ENCODE measurements at regions not wholly inside any gene's neighbourhood (a gene's known extent, or its start where the extent isn't known, plus 50 kb on each side); places are given as distances from the start of the nearest gene placed in this dataset.

DNA sequence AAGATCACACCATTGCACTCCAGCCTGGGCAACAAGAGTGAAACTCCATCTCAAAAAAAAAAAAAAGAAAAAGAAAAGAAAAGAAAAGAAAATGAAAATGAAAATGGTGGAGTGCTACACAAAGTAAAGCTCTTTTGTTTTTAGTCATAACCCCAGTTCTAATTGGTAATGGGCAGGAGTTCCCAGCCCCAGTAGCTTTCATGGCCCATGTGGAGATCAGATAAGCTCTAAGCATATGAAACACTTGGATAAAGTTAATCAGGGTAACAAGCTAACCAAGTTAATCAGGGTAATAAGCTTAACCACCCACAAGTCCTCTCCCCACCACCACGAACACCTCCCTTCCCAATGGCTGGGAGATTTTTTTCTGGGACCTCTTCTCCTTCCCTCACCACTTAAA lies 240.8 kb downstream of the BCL11A start:
- no peak for DNase-seq (ENCODE audit: low read depth)
- no peak for TF ChIP-seq CTCF (IDR thresholded peaks at IDR 0.05; ENCODE audit: insufficient read depth, low read length)
- no peak overlapping the region for H3K4me3 ChIP-seq (ENCODE audit: low read depth, low read length)

DNA sequence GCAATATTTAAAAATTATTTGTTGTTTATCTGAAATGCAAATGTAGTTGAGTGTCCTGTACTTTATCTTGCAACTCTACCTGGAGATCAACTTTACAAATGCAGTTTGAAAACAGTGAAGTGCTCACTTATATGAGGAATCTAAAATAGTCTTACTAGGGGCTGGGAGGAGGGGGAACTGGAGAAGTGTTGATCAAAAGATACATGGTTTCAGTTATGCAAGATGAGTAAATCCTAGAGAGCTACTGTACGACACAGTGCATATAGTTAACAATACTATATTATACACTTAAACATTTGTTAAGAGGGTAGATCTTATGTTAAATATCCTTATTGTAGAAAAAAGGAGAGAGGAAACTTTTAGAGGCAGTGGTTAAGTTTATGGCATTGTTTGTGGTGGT lies 241.9 kb downstream of the BCL11A start:
- TF ChIP-seq CTCF (IDR thresholded peaks at IDR 0.05; ENCODE audit: insufficient read depth, low read length) = no peak
- no peak for DNase-seq (ENCODE audit: low read depth)
- no peak overlapping the region for H3K4me3 ChIP-seq (ENCODE audit: low read depth, low read length)

DNA sequence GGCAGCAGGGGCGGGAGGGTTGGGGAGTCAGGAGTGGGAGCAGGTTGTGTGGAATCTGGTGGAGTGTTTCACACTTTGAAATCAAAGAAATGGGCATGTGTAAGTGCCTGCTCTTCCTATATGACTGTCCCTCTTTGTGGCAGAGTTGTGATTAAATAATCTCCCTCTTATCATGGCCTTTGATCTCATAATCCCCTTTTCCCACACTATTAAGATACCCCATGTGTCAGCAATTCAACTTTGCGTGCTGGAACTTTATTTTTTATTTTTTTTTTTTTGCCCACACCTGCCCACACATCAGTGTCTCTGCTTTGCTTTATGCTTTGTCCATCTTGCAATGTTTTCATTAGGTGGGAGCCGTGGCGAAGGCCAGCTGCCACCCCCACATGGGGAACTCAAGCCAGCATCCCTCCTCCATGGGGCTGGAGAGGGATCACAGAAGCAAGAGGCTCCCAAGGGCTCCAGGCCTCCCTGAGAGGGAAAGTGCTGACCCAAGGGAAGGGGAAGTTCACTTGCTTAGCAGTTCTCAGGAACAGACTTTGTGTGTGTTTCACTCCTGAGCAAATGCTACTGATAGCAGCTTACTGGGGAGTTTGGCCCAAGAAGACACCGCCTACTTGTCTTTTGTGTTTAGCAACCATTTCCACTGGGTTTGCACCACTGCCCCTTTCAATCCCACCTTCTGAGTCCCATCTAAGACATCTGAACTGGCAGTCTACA lies 243.4 kb downstream of the BCL11A start:
- no peak overlapping the region for H3K4me3 ChIP-seq (ENCODE audit: low read depth, low read length)
- no peak for TF ChIP-seq CTCF (IDR thresholded peaks at IDR 0.05; ENCODE audit: insufficient read depth, low read length)
- no peak for DNase-seq (ENCODE audit: low read depth)

- H3K4me3 ChIP-seq (ENCODE audit: low read depth, low read length) = no peak overlapping the region
- DNase-seq (ENCODE audit: low read depth) = no peak
Measured at GRCh38 chr2:60309336-60309735, 244.1 kb downstream of the BCL11A start.

DNA sequence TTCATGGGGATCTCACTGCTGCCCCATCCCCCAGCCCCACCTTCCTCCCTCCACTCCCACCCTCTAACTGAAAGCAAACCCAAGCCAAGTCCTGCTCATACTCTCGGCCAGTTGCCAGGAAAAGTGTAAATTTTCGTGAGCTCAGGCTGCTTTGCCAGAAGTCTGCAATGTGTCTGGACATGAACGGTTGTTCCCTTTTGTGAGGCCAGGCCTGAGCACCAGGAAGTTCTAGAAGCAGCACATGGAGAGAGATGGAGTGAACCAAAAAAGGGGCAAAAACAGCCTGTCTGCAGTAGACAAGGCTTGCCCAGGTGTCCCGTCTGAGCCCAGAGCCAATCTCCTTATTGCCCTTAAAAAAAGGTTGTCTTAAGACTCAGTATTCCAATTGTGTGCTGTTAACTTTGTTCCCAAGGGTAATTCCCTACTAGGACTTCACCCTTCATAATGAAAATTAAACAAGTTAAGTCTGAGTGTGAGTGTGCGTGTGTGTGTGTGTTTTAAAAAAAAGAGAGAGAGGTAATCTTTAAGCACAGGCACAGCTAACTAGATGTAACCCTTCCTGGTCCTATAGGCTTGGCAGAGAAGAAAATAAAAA lies 247.1 kb downstream of the BCL11A start:
- DNase-seq (ENCODE audit: low read depth) = no peak
- TF ChIP-seq CTCF (IDR thresholded peaks at IDR 0.05; ENCODE audit: insufficient read depth, low read length) = no peak
- H3K4me3 ChIP-seq (ENCODE audit: low read depth, low read length) = no peak overlapping the region

More at GRCh38 chr2:60309336-60309735, 244.1 kb downstream of the BCL11A start:
- no peak for TF ChIP-seq CTCF (IDR thresholded peaks at IDR 0.05; ENCODE audit: insufficient read depth, low read length)

DNA sequence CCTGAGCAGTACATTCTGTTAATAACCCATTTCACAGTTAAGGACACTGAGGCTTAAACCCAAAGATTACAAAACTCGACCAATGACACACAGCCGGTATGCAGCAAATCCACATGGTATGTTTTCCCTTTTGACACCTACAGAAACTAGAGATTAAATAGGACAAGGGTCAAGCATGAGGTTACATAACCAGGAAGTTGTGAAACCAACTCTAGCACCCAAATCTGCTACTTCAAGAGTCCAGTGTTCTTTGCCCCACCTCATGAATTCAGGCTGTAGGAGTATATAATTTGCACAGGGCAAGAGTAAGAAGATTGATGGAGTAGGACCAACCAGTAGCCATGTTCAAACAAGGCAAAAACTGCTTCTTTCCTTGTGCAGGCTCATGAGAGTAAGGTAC lies 249.8 kb downstream of the BCL11A start:
- DNase-seq (ENCODE audit: low read depth) = no peak
- no peak overlapping the region for H3K4me3 ChIP-seq (ENCODE audit: low read depth, low read length)
- TF ChIP-seq CTCF (IDR thresholded peaks at IDR 0.05; ENCODE audit: insufficient read depth, low read length) = no peak

Measured in fibroblast of the aortic adventitia (primary cell).